HCT116 (cell line): ENCODE measurements at regions not wholly inside any gene's neighbourhood (a gene's known extent, or its start where the extent isn't known, plus 50 kb on each side); places are given as distances from the start of the nearest gene placed in this dataset.

ENCODE experiments used
- ATAC-seq: fragments of 200-7000 bp; cut with Tn5 transposase; 2 replicates; pipeline ENCODE4 v1.9.1; 2020; ENCODE audit warnings: mild to moderate bottlenecking, moderate library complexity
- BruUV-seq: library from RNA; stranded (reverse); fragments of 400-500 nt; replicated peaks from 2 replicates; lab custom pipeline; 2021; lab: Mats Ljungman, UMichigan
- CTCF ChIA-PET: fragments of 300-600 bp; sonication (Branson Sonifier 250); formaldehyde crosslinking; loops from one replicate; lab custom pipeline; 2021; ENCODE audit warnings: antibody characterized with exemption; lab: Charles Lee
- POLR2A ChIA-PET: fragments of 300-600, 350-600 bp; sonication (Branson Sonifier 250); formaldehyde crosslinking; loops from one replicate; lab custom pipeline; 2021; ENCODE audit warnings: antibody characterized with exemption; lab: Charles Lee
- RAD21 ChIA-PET, 2 experiments: fragments of 300-600 bp; sonication (Branson Sonifier 250); formaldehyde crosslinking; loops; one replicate each; lab custom pipeline; 2023; ENCODE audit warnings: low total read pairs in 2 of 2; ENCODE audit not compliant: uncharacterized antibody in 2 of 2, unreplicated experiment in 2 of 2, low non-redundant PET in 1 of 2; lab: Charles Lee
- DNase-seq: peaks from one replicate; pipeline ENCODE4 v3.0.0-alpha.2; 2010; ENCODE audit warnings: low read depth, low spot score
- H2AFZ ChIP-seq: fragments of 200-600 bp; shearing (Covaris generic), sonication (generic); 2 replicates; pipeline ENCODE4 v1.6.1; 2017; ENCODE audit warnings: low read depth, mixed run types, mixed read lengths, antibody characterized with exemption, low read length; ENCODE audit not compliant: poor library complexity, severe bottlenecking
- H3K27ac ChIP-seq: 2 replicates; pipeline ENCODE4 v1.5.1; 2012; ENCODE audit warnings: low read depth, low read length
- H3K27me3 ChIP-seq: fragments of 200-600 bp; sonication (generic); 2 replicates; pipeline ENCODE4 v1.6.1; 2016; ENCODE audit warnings: mixed run types, low read length, mixed read lengths; ENCODE audit not compliant: insufficient read depth
- H3K36me3 ChIP-seq, 2 experiments: fragments of 200-500 bp in 1 of 2; fragments of 200-600 bp in 1 of 2; sonication (Bioruptor generic) in 1 of 2; sonication (generic) in 1 of 2; 2 replicates each; pipeline versions ENCODE4 v1.5.1 to v1.6.1; 2014 to 2016; ENCODE audit warnings: low read length in 2 of 2, inconsistent platforms in 1 of 2, mixed read lengths in 1 of 2, mixed run types in 1 of 2; ENCODE audit not compliant: insufficient read depth in 2 of 2, control insufficient read depth in 1 of 2
- H3K4me1 ChIP-seq, 2 experiments: fragments of 200-600 bp in 1 of 2; sonication (generic) in 1 of 2; 2 replicates each; pipeline versions ENCODE4 v1.5.1 to v1.6.1; 2012 to 2017; ENCODE audit warnings: low read length in 2 of 2, inconsistent platforms in 1 of 2, mild to moderate bottlenecking in 1 of 2, mixed read lengths in 1 of 2, mixed run types in 1 of 2, moderate library complexity in 1 of 2; ENCODE audit not compliant: insufficient read depth in 2 of 2, control insufficient read depth in 1 of 2
- H3K4me2 ChIP-seq: fragments of 200-600 bp; sonication (generic); 2 replicates; pipeline ENCODE4 v1.6.1; 2017; ENCODE audit warnings: mixed run types, low read length, mixed read lengths
- H3K4me3 ChIP-seq, 2 experiments: fragments of 200-600 bp in 1 of 2; sonication (generic) in 1 of 2; replicated peaks in 1 of 2; 2 replicates each; pipeline ENCODE4 v1.5.1; 2011 to 2016; ENCODE audit warnings: low read length in 2 of 2, control low read depth in 1 of 2, low read depth in 1 of 2, mild to moderate bottlenecking in 1 of 2, mixed read lengths in 1 of 2, mixed run types in 1 of 2
- H3K79me2 ChIP-seq: fragments of 200-600 bp; sonication (generic); 2 replicates; pipeline ENCODE4 v1.6.1; 2017; ENCODE audit warnings: mild to moderate bottlenecking, mixed run types, low read length, moderate library complexity, mixed read lengths; ENCODE audit not compliant: insufficient read depth
- H3K9ac ChIP-seq: fragments of 200-600 bp; sonication (generic); 2 replicates; pipeline ENCODE4 v1.6.1; 2016; ENCODE audit warnings: low read length, mixed read lengths
- H3K9me2 ChIP-seq: fragments of 200-600 bp; sonication (generic), shearing (Covaris generic); 2 replicates; pipeline ENCODE4 v1.6.1; 2017; ENCODE audit warnings: mixed run types, mild to moderate bottlenecking, moderate library complexity; ENCODE audit not compliant: insufficient read depth
- H3K9me3 ChIP-seq, 2 experiments: fragments of 200-500 bp in 1 of 2; fragments of 200-600 bp in 1 of 2; sonication (Bioruptor generic) in 1 of 2; sonication (generic) in 1 of 2; 2 replicates each; pipeline ENCODE4 v1.6.1; 2014 to 2017; ENCODE audit warnings: low read length in 2 of 2, mixed read lengths in 2 of 2, inconsistent platforms in 1 of 2, low read depth in 1 of 2, mild to moderate bottlenecking in 1 of 2, mixed run types in 1 of 2, moderate library complexity in 1 of 2; ENCODE audit not compliant: control insufficient read depth in 1 of 2, insufficient read depth in 1 of 2
- H4K20me1 ChIP-seq: fragments of 200-600 bp; sonication (generic), shearing (Covaris generic); 2 replicates; pipeline ENCODE4 v1.6.1; 2017; ENCODE audit warnings: mixed run types, mild to moderate bottlenecking, moderate library complexity; ENCODE audit not compliant: insufficient read depth
- CEBPB ChIP-seq: IDR thresholded peaks from 2 replicates; pipeline ENCODE4 v1.6.1; 2012; ENCODE audit warnings: low read depth
- EGR1 ChIP-seq: IDR thresholded peaks from 2 replicates; pipeline ENCODE4 v1.6.1; 2012; ENCODE audit warnings: low read depth
- EZH2 ChIP-seq: fragments of 200-600 bp; sonication (generic); IDR thresholded peaks from 2 replicates; pipeline ENCODE4 v1.6.1; 2017; ENCODE audit warnings: antibody characterized with exemption, mixed run types
- EZH2phosphoT487 ChIP-seq: fragments of 200-600 bp; IDR thresholded peaks from 2 replicates; pipeline ENCODE4 v1.6.1; 2018; ENCODE audit warnings: antibody characterized with exemption, borderline replicate concordance
- JUND ChIP-seq: IDR thresholded peaks from 2 replicates; pipeline ENCODE4 v1.6.1; 2012
- TCF7L2 ChIP-seq: IDR thresholded peaks from 2 replicates; pipeline ENCODE4 v1.7.0; 2011; ENCODE audit warnings: borderline replicate concordance, inconsistent platforms; ENCODE audit not compliant: insufficient read depth, insufficient read length; ENCODE audit errors: extremely low read depth
- ZFX ChIP-seq: fragments of 450-650 bp; IDR thresholded peaks from 2 replicates; pipeline ENCODE4 v1.6.1; 2017
- ZNF274 ChIP-seq: fragments of 200-500 bp; sonication (Bioruptor generic); IDR thresholded peaks from 2 replicates; pipeline ENCODE4 v1.6.1; 2014; ENCODE audit warnings: mild to moderate bottlenecking, low read depth, low read length, inconsistent platforms
- intact Hi-C: fragments of 100-400 bp; cut with micrococcal nuclease; formaldehyde crosslinking; loops from 2 replicates; pipeline ENCODE4 v1.10.0; 2022
- TF ChIP-seq, protein P1 (sequence below): IDR thresholded peaks from 2 replicates; pipeline ENCODE4 v1.6.1; 2012
- TF ChIP-seq, protein P2 (sequence below), 3 experiments: fragments of 200-600 bp in 1 of 3; sonication (generic) in 1 of 3; IDR thresholded peaks in 2 of 3; conservative IDR thresholded peaks in 1 of 3; 2 replicates each; pipeline ENCODE4 v1.5.1; 2012 to 2017; ENCODE audit warnings: low read depth in 2 of 3, low read length in 2 of 3, antibody characterized with exemption in 1 of 3, borderline replicate concordance in 1 of 3, control low read depth in 1 of 3, mild to moderate bottlenecking in 1 of 3, mixed read lengths in 1 of 3, mixed run types in 1 of 3, moderate library complexity in 1 of 3; ENCODE audit not compliant: insufficient read depth in 1 of 3
- TF ChIP-seq, protein P3 (sequence below): IDR thresholded peaks from 2 replicates; pipeline ENCODE4 v1.6.1; 2012; ENCODE audit warnings: low read depth
- TF ChIP-seq, protein P4 (sequence below): IDR thresholded peaks from 2 replicates; pipeline ENCODE4 v1.6.1; 2011; ENCODE audit warnings: mild to moderate bottlenecking, low read length, moderate library complexity; ENCODE audit not compliant: insufficient replicate concordance; ENCODE audit errors: extremely low read depth

DNA sequence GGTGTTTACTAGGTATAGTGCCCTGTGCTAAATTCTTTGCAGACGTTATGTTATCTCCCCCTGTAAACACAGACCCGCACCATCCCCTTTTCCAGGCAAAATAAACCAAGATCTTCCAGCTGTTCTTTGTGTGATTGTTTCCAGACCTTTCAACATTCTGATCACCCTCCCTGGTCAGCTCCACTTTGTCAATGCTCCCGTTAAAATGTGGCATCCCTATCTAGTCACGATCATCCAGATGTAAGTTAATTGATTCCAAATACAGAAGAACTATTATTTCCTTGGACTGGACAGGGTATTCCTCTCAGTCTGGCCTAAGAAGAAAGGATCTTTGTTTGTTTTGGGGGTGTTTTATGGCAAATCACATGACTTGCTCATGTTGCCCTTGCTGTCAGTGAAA is 127.6 kb upstream of the ARID2 start:
- H3K27ac ChIP-seq = no peak overlapping the region
- no peaks in the 10 kb centered on the region for H4K20me1 ChIP-seq
- H3K27me3 ChIP-seq = no peaks in the 10 kb centered on the region
- H3K79me2 ChIP-seq = no peaks in the 10 kb centered on the region
- H3K9me2 ChIP-seq = no peaks in the 10 kb centered on the region
- H3K4me1 ChIP-seq = no peaks in the 10 kb centered on the region
- H3K4me3 ChIP-seq = no peak overlapping the region
- RAD21 ChIA-PET = no interaction called here
- H3K36me3 ChIP-seq = no peaks in the 10 kb centered on the region
- H3K4me2 ChIP-seq = no peak overlapping the region
- intact Hi-C loops = no loop called here
- no peak overlapping the region for H2AFZ ChIP-seq
- DNase-seq (no peak), ATAC-seq (no peak)
- POLR2A ChIA-PET = no interaction called here
- TF ChIP-seq JUND (no peak), ZFX (no peak), CEBPB (no peak), EZH2phosphoT487 (no peak), EZH2 (no peak), TCF7L2 (no peak), EGR1 (no peak), ZNF274 (no peak)
- TF ChIP-seq, protein P1, sequence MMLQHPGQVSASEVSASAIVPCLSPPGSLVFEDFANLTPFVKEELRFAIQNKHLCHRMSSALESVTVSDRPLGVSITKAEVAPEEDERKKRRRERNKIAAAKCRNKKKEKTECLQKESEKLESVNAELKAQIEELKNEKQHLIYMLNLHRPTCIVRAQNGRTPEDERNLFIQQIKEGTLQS = no peak
- TF ChIP-seq, protein P2, sequence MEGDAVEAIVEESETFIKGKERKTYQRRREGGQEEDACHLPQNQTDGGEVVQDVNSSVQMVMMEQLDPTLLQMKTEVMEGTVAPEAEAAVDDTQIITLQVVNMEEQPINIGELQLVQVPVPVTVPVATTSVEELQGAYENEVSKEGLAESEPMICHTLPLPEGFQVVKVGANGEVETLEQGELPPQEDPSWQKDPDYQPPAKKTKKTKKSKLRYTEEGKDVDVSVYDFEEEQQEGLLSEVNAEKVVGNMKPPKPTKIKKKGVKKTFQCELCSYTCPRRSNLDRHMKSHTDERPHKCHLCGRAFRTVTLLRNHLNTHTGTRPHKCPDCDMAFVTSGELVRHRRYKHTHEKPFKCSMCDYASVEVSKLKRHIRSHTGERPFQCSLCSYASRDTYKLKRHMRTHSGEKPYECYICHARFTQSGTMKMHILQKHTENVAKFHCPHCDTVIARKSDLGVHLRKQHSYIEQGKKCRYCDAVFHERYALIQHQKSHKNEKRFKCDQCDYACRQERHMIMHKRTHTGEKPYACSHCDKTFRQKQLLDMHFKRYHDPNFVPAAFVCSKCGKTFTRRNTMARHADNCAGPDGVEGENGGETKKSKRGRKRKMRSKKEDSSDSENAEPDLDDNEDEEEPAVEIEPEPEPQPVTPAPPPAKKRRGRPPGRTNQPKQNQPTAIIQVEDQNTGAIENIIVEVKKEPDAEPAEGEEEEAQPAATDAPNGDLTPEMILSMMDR (IDR thresholded peaks at IDR 0.05 in 2 of 3, conservative IDR thresholded peaks at IDR 0.05 in 1 of 3; ENCODE audit: borderline replicate concordance in 1 of 3, insufficient read depth in 1 of 3, low read depth in 2 of 3, low read length in 2 of 3) = no peak
- TF ChIP-seq, protein P3, sequence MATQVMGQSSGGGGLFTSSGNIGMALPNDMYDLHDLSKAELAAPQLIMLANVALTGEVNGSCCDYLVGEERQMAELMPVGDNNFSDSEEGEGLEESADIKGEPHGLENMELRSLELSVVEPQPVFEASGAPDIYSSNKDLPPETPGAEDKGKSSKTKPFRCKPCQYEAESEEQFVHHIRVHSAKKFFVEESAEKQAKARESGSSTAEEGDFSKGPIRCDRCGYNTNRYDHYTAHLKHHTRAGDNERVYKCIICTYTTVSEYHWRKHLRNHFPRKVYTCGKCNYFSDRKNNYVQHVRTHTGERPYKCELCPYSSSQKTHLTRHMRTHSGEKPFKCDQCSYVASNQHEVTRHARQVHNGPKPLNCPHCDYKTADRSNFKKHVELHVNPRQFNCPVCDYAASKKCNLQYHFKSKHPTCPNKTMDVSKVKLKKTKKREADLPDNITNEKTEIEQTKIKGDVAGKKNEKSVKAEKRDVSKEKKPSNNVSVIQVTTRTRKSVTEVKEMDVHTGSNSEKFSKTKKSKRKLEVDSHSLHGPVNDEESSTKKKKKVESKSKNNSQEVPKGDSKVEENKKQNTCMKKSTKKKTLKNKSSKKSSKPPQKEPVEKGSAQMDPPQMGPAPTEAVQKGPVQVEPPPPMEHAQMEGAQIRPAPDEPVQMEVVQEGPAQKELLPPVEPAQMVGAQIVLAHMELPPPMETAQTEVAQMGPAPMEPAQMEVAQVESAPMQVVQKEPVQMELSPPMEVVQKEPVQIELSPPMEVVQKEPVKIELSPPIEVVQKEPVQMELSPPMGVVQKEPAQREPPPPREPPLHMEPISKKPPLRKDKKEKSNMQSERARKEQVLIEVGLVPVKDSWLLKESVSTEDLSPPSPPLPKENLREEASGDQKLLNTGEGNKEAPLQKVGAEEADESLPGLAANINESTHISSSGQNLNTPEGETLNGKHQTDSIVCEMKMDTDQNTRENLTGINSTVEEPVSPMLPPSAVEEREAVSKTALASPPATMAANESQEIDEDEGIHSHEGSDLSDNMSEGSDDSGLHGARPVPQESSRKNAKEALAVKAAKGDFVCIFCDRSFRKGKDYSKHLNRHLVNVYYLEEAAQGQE = no peak
- TF ChIP-seq, protein P4, sequence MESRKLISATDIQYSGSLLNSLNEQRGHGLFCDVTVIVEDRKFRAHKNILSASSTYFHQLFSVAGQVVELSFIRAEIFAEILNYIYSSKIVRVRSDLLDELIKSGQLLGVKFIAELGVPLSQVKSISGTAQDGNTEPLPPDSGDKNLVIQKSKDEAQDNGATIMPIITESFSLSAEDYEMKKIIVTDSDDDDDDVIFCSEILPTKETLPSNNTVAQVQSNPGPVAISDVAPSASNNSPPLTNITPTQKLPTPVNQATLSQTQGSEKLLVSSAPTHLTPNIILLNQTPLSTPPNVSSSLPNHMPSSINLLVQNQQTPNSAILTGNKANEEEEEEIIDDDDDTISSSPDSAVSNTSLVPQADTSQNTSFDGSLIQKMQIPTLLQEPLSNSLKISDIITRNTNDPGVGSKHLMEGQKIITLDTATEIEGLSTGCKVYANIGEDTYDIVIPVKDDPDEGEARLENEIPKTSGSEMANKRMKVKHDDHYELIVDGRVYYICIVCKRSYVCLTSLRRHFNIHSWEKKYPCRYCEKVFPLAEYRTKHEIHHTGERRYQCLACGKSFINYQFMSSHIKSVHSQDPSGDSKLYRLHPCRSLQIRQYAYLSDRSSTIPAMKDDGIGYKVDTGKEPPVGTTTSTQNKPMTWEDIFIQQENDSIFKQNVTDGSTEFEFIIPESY = no peak
- CTCF ChIA-PET = no interaction called here
- H3K9ac ChIP-seq = no peak overlapping the region
- H3K9me3 ChIP-seq = peaks cover 2 to 3% of the 10 kb centered on the region in 2 experiments; a peak in 1 of 4 replicates
- BruUV-seq = no TSS peak
